Thyroid gland (tissue), 4 donors: ENCODE measurements at regions not wholly inside any gene's neighbourhood (a gene's known extent, or its start where the extent isn't known, plus 50 kb on each side); places are given as distances from the start of the nearest gene placed in this dataset. TPM values are rescaled to one million over a fixed set of nuclear protein-coding genes. Genes with fewer than 3 reads are reported as not detected.

Experiments
- DNase-seq, 2 donors: peaks; one replicate each; pipeline ENCODE4 v3.0.0-alpha.2; 2019
- H3K27ac ChIP-seq, 3 donors: fragments of 200-600 bp; sonication (generic); 1 replicate in 2 of 3; 2 replicates in 1 of 3; pipeline ENCODE4 v1.5.1; 2016 to 2019; ENCODE audit warnings: mild to moderate bottlenecking in 1 of 3, moderate library complexity in 1 of 3
- H3K27me3 ChIP-seq: fragments of 200-600 bp; sonication (generic); one replicate; pipeline ENCODE4 v1.5.1; 2019
- H3K36me3 ChIP-seq, 2 donors: fragments of 200-600 bp; sonication (generic); one replicate each; pipeline ENCODE4 v1.5.1; 2016 to 2019
- H3K4me1 ChIP-seq, 2 donors: fragments of 200-600 bp; sonication (generic); one replicate each; pipeline ENCODE4 v1.5.1; 2017 to 2019
- H3K4me3 ChIP-seq, 3 donors: fragments of 200-600 bp; sonication (generic); replicated peaks in 1 of 3; 1 replicate in 2 of 3; 2 replicates in 1 of 3; pipeline ENCODE4 v1.5.1; 2016; ENCODE audit warnings: mild to moderate bottlenecking in 1 of 3
- H3K9me3 ChIP-seq: fragments of 200-600 bp; sonication (generic); one replicate; pipeline ENCODE4 v1.5.1; 2017
- CTCF ChIP-seq, 6 experiments: fragments of 200-600 bp in 3 of 6; fragments of 450-650 bp in 3 of 6; sonication (generic) in 3 of 6; IDR thresholded peaks; one replicate each; pipeline ENCODE4 v1.5.1; 2016 to 2019; ENCODE audit warnings: antibody characterized with exemption in 6 of 6, mild to moderate bottlenecking in 2 of 6, inconsistent platforms in 1 of 6, moderate library complexity in 1 of 6
- POLR2A ChIP-seq, 2 donors: fragments of 450-650 bp; IDR thresholded peaks; one replicate each; pipeline ENCODE4 v1.6.1; 2017; ENCODE audit warnings: antibody characterized with exemption in 2 of 2, mild to moderate bottlenecking in 2 of 2, moderate library complexity in 1 of 2
- WGBS, 2 donors: methylation state at CpG; one replicate each; pipeline ENCODE4 v1.1.5; 2017; 5-methylcytosine and 5-hydroxymethylcytosine counted together
- intact Hi-C: fragments of 100-400 bp; cut with DNase I; formaldehyde crosslinking; loops from one replicate; pipeline ENCODE4 v1.15.1; 2023
- small RNA-seq: library from RNA; depleted of rRNA; stranded (forward); fragments of <200 nt; gene quantifications from one replicate; pipeline ENCODE3, GENCODE V24; 2016

- WGBS, 2 donors, result 78 to 88% methylated on average over 2 of the region's 2 CpGs
Measured at GRCh38 chr18:42683094-42683493, 432.4 kb downstream of the RIT2 start.

GRCh38 chr18:42689310-42689709 lies 426.2 kb downstream of the RIT2 start:
- DNase-seq, result no peak
- 84 to 90% methylated on average over 4 of the region's 4 CpGs for WGBS, 2 donors
- Histone ChIP-seq H3K27ac (no peak overlapping the region), H3K27me3 (no peaks in the 10 kb centered on the region), H3K36me3 (no peaks in the 10 kb centered on the region), H3K9me3 (no peaks in the 10 kb centered on the region), H3K4me1 (no peaks in the 10 kb centered on the region), H3K4me3 (no peak overlapping the region)
- intact Hi-C loops, result no loop called here
- TF ChIP-seq POLR2A (IDR thresholded peaks at IDR 0.05), result no peak
- no peak for TF ChIP-seq CTCF (IDR thresholded peaks at IDR 0.05)

More at GRCh38 chr18:42683094-42683493, 432.4 kb downstream of the RIT2 start:
- Histone ChIP-seq H3K27ac (no peak overlapping the region), H3K4me1 (no peaks in the 10 kb centered on the region), H3K9me3 (no peaks in the 10 kb centered on the region), H3K4me3 (no peak overlapping the region), H3K27me3 (no peaks in the 10 kb centered on the region), H3K36me3 (no peaks in the 10 kb centered on the region)
- intact Hi-C loops, result no loop called here
- no peak for TF ChIP-seq CTCF (IDR thresholded peaks at IDR 0.05)
- TF ChIP-seq POLR2A (IDR thresholded peaks at IDR 0.05), result no peak
- DNase-seq, result no peak

Small RNAs in the stretch of these regions (small RNA-seq; reads per million reads assigned to genes)
- gene RNA5SP454, result not detected
